ENCODE measurements at regions not wholly inside any gene's neighbourhood (a gene's known extent, or its start where the extent isn't known, plus 50 kb on each side); places are given as distances from the start of the nearest gene placed in this dataset.

DNA sequence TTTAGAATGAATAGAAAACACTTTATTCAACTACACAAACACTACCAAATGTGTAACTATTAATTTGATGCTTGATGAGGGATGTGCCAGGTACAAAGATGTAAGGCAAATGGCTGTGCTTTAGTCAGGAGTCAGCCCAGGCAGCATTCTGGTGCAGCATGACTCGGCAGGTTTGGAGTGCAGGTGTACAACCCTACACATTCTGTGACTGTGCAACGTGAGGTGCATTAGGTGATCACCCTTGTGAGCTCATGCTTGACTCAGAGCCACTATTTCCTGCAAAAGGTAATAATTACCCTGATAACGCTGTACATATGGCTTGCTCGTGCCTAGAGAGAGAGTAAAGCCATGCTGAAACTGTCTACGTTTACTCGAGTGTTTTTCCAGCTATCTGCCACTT lies 288.7 kb upstream of the DSEL start:
- TF ChIP-seq CTCF (IDR thresholded peaks at IDR 0.05): no peak
- TF ChIP-seq POLR2A (IDR thresholded peaks at IDR 0.05): no peak
- no peak for TF ChIP-seq POLR2AphosphoS5 (IDR thresholded peaks at IDR 0.05)
